ENCODE measurements at regions not wholly inside any gene's neighbourhood (a gene's known extent, or its start where the extent isn't known, plus 50 kb on each side); places are given as distances from the start of the nearest gene placed in this dataset.

- TF ChIP-seq POLR2AphosphoS5 (IDR thresholded peaks at IDR 0.05; ENCODE audit: insufficient read depth, low read depth, low read length) = no peak
- no peak for TF ChIP-seq CTCF (IDR thresholded peaks at IDR 0.05; ENCODE audit: extremely low read depth in 1 of 2, insufficient read depth in 1 of 2, low read depth in 1 of 2, low read length in 2 of 2)
- TF ChIP-seq EZH2 (IDR thresholded peaks at IDR 0.05; ENCODE audit: borderline replicate concordance, low read depth, low read length, severe bottlenecking) = no peak
- TF ChIP-seq POLR2A (IDR thresholded peaks at IDR 0.05; ENCODE audit: low read depth, low read length) = no peak
- TF ChIP-seq FOS (IDR thresholded peaks at IDR 0.05; ENCODE audit: borderline replicate concordance, insufficient read depth, low read length) = no peak
- TF ChIP-seq MAX (IDR thresholded peaks at IDR 0.05; ENCODE audit: insufficient read depth, insufficient read length) = no peak
- no peak for TF ChIP-seq JUN (IDR thresholded peaks at IDR 0.05; ENCODE audit: borderline replicate concordance, insufficient read depth, insufficient read length, low read depth)
Observed at GRCh38 chr13:47186471-47186870, 289.6 kb upstream of the HTR2A start.
